ENCODE measurements at regions not wholly inside any gene's neighbourhood (a gene's known extent, or its start where the extent isn't known, plus 50 kb on each side); places are given as distances from the start of the nearest gene placed in this dataset.

- peaks cover 0 to 13% (median 5%) of the 10 kb centered on the region in 4 experiments for H3K4me1 ChIP-seq (ENCODE audit: control extremely low read depth in 1 of 4, control insufficient read depth in 4 of 4, insufficient read depth in 4 of 4, low read length in 3 of 4)
- POLR2A ChIA-PET = no interaction called here
- no peaks in the 10 kb centered on the region for H3K27me3 ChIP-seq (replicated peaks in 2 of 5; ENCODE audit: control insufficient read depth in 4 of 5, insufficient read depth in 5 of 5, low read length in 4 of 5)
- DNase-seq = no peak
- CTCF ChIA-PET = interaction anchor here (3.0 kb wide), 1 partner anchor 8 kb away, joined by 7 read pairs; no protein-coding TSS in a partner anchor
- WGBS (ENCODE audit: insufficient coverage) = 100% methylated on average over 1 of the region's 1 CpG
- H3K9me3 ChIP-seq (ENCODE audit: control extremely low read depth in 1 of 5, control insufficient read depth in 4 of 5, insufficient read depth in 2 of 5, low read depth in 1 of 5, low read length in 4 of 5) = no peaks in the 10 kb centered on the region
- no peak overlapping the region for H3K27ac ChIP-seq (ENCODE audit: insufficient read depth in 1 of 2, low read depth in 1 of 2, low read length in 2 of 2, poor library complexity in 1 of 2, severe bottlenecking in 2 of 2)
- H3K36me3 ChIP-seq (ENCODE audit: control insufficient read depth in 4 of 4, insufficient read depth in 4 of 4, low read length in 3 of 4) = no peaks in the 10 kb centered on the region
- H3K4me3 ChIP-seq (ENCODE audit: control insufficient read depth in 1 of 7, extremely low read depth in 1 of 7, insufficient read depth in 4 of 7, low read depth in 2 of 7, low read length in 6 of 7) = no peak overlapping the region
Observed at GRCh38 chr11:95304777-95305176, 73.8 kb upstream of the SESN3 start.

- Histone ChIP-seq H3K36me3 (ENCODE audit: control insufficient read depth in 4 of 4, insufficient read depth in 4 of 4, low read length in 3 of 4) (no peaks in the 10 kb centered on the region), H3K4me1 (ENCODE audit: control extremely low read depth in 1 of 4, control insufficient read depth in 4 of 4, insufficient read depth in 4 of 4, low read length in 3 of 4) (peaks cover 0 to 3% (median 0%) of the 10 kb centered on the region in 4 experiments), H3K27ac (ENCODE audit: insufficient read depth in 1 of 2, low read depth in 1 of 2, low read length in 2 of 2, poor library complexity in 1 of 2, severe bottlenecking in 2 of 2) (no peak overlapping the region), H3K27me3 (replicated peaks in 2 of 5; ENCODE audit: control insufficient read depth in 4 of 5, insufficient read depth in 5 of 5, low read length in 4 of 5) (no peaks in the 10 kb centered on the region), H3K9me3 (ENCODE audit: control extremely low read depth in 1 of 5, control insufficient read depth in 4 of 5, insufficient read depth in 2 of 5, low read depth in 1 of 5, low read length in 4 of 5) (no peaks in the 10 kb centered on the region), H3K4me3 (ENCODE audit: control insufficient read depth in 1 of 7, extremely low read depth in 1 of 7, insufficient read depth in 4 of 7, low read depth in 2 of 7, low read length in 6 of 7) (no peak overlapping the region)
- ChIA-PET CTCF (no interaction called here), POLR2A (no interaction called here)
- WGBS (ENCODE audit: insufficient coverage) = 100% methylated on average over 1 of the region's 4 CpGs
- no peak for DNase-seq
Observed at GRCh38 chr11:95302211-95302610, 71.2 kb upstream of the SESN3 start.

- CTCF ChIA-PET = no interaction called here
- POLR2A ChIA-PET = no interaction called here
- H3K36me3 ChIP-seq (ENCODE audit: control insufficient read depth in 4 of 4, insufficient read depth in 4 of 4, low read length in 3 of 4) = no peaks in the 10 kb centered on the region
- H3K4me3 ChIP-seq (ENCODE audit: control insufficient read depth in 1 of 7, extremely low read depth in 1 of 7, insufficient read depth in 4 of 7, low read depth in 2 of 7, low read length in 6 of 7) = no peak overlapping the region
- DNase-seq = no peak
- no peaks in the 10 kb centered on the region for H3K9me3 ChIP-seq (ENCODE audit: control extremely low read depth in 1 of 5, control insufficient read depth in 4 of 5, insufficient read depth in 2 of 5, low read depth in 1 of 5, low read length in 4 of 5)
- 100% methylated on average over 2 of the region's 4 CpGs for whole genome bisulfite sequencing (ENCODE audit: insufficient coverage)
- H3K4me1 ChIP-seq (ENCODE audit: control extremely low read depth in 1 of 4, control insufficient read depth in 4 of 4, insufficient read depth in 4 of 4, low read length in 3 of 4) = peaks cover 0 to 6% (median 0%) of the 10 kb centered on the region in 4 experiments
- H3K27me3 ChIP-seq (replicated peaks in 2 of 5; ENCODE audit: control insufficient read depth in 4 of 5, insufficient read depth in 5 of 5, low read length in 4 of 5) = no peaks in the 10 kb centered on the region
- H3K27ac ChIP-seq (ENCODE audit: insufficient read depth in 1 of 2, low read depth in 1 of 2, low read length in 2 of 2, poor library complexity in 1 of 2, severe bottlenecking in 2 of 2) = no peak overlapping the region
Observed at GRCh38 chr11:95301474-95301873, 70.5 kb upstream of the SESN3 start.

GRCh38 chr11:95299078-95299679, 68.2 kb upstream of the SESN3 start:
- Histone ChIP-seq H3K4me1 (ENCODE audit: control extremely low read depth in 1 of 4, control insufficient read depth in 4 of 4, insufficient read depth in 4 of 4, low read length in 3 of 4) (peaks cover 0 to 10% (median 0%) of the 10 kb centered on the region in 4 experiments), H3K27ac (ENCODE audit: insufficient read depth in 1 of 2, low read depth in 1 of 2, low read length in 2 of 2, poor library complexity in 1 of 2, severe bottlenecking in 2 of 2) (no peak overlapping the region), H3K9me3 (ENCODE audit: control extremely low read depth in 1 of 5, control insufficient read depth in 4 of 5, insufficient read depth in 2 of 5, low read depth in 1 of 5, low read length in 4 of 5) (no peaks in the 10 kb centered on the region), H3K36me3 (ENCODE audit: control insufficient read depth in 4 of 4, insufficient read depth in 4 of 4, low read length in 3 of 4) (no peaks in the 10 kb centered on the region), H3K27me3 (replicated peaks in 2 of 5; ENCODE audit: control insufficient read depth in 4 of 5, insufficient read depth in 5 of 5, low read length in 4 of 5) (no peaks in the 10 kb centered on the region), H3K4me3 (ENCODE audit: control insufficient read depth in 1 of 7, extremely low read depth in 1 of 7, insufficient read depth in 4 of 7, low read depth in 2 of 7, low read length in 6 of 7) (no peak overlapping the region)
- DNase-seq = no peak
- ChIA-PET CTCF (no interaction called here), POLR2A (no interaction called here)
- 90% methylated on average over 8 of the region's 9 CpGs for WGBS (ENCODE audit: insufficient coverage)

GRCh38 chr11:95297680-95298452, 66.9 kb upstream of the SESN3 start:
- H3K4me3 ChIP-seq (ENCODE audit: control insufficient read depth in 1 of 7, extremely low read depth in 1 of 7, insufficient read depth in 4 of 7, low read depth in 2 of 7, low read length in 6 of 7) = no peak overlapping the region
- H3K4me1 ChIP-seq (ENCODE audit: control extremely low read depth in 1 of 4, control insufficient read depth in 4 of 4, insufficient read depth in 4 of 4, low read length in 3 of 4) = peaks cover 0 to 10% (median 0%) of the 10 kb centered on the region in 4 experiments
- H3K36me3 ChIP-seq (ENCODE audit: control insufficient read depth in 4 of 4, insufficient read depth in 4 of 4, low read length in 3 of 4) = no peaks in the 10 kb centered on the region
- DNase-seq = no peak
- ChIA-PET CTCF (interaction anchor here (0.5 to 1.7 kb wide), 3 partner anchors 8 to 53 kb away, joined by 3 to 7 read pairs (median 3); no protein-coding TSS in a partner anchor), POLR2A (no interaction called here)
- H3K9me3 ChIP-seq (ENCODE audit: control extremely low read depth in 1 of 5, control insufficient read depth in 4 of 5, insufficient read depth in 2 of 5, low read depth in 1 of 5, low read length in 4 of 5) = no peaks in the 10 kb centered on the region
- no peaks in the 10 kb centered on the region for H3K27me3 ChIP-seq (replicated peaks in 2 of 5; ENCODE audit: control insufficient read depth in 4 of 5, insufficient read depth in 5 of 5, low read length in 4 of 5)
- WGBS (ENCODE audit: insufficient coverage) = 100% methylated on average over 1 of the region's 1 CpG
- no peak overlapping the region for H3K27ac ChIP-seq (ENCODE audit: insufficient read depth in 1 of 2, low read depth in 1 of 2, low read length in 2 of 2, poor library complexity in 1 of 2, severe bottlenecking in 2 of 2)

- POLR2A ChIA-PET = no interaction called here
Observed at GRCh38 chr11:95296621-95297025, 65.6 kb upstream of the SESN3 start.

GRCh38 chr11:95296165-95296564, 65.2 kb upstream of the SESN3 start:
- Histone ChIP-seq H3K27ac (ENCODE audit: insufficient read depth in 1 of 2, low read depth in 1 of 2, low read length in 2 of 2, poor library complexity in 1 of 2, severe bottlenecking in 2 of 2) (no peak overlapping the region), H3K4me1 (ENCODE audit: control extremely low read depth in 1 of 4, control insufficient read depth in 4 of 4, insufficient read depth in 4 of 4, low read length in 3 of 4) (peaks cover 0 to 10% (median 0%) of the 10 kb centered on the region in 4 experiments), H3K4me3 (ENCODE audit: control insufficient read depth in 1 of 7, extremely low read depth in 1 of 7, insufficient read depth in 4 of 7, low read depth in 2 of 7, low read length in 6 of 7) (no peak overlapping the region), H3K9me3 (ENCODE audit: control extremely low read depth in 1 of 5, control insufficient read depth in 4 of 5, insufficient read depth in 2 of 5, low read depth in 1 of 5, low read length in 4 of 5) (no peaks in the 10 kb centered on the region), H3K36me3 (ENCODE audit: control insufficient read depth in 4 of 4, insufficient read depth in 4 of 4, low read length in 3 of 4) (no peaks in the 10 kb centered on the region), H3K27me3 (replicated peaks in 2 of 5; ENCODE audit: control insufficient read depth in 4 of 5, insufficient read depth in 5 of 5, low read length in 4 of 5) (no peaks in the 10 kb centered on the region)
- CTCF ChIA-PET = interaction anchor here (1.0 to 1.7 kb wide), 2 partner anchors 10 to 24 kb away, joined by 3 to 7 read pairs; no protein-coding TSS in a partner anchor
- POLR2A ChIA-PET = no interaction called here
- DNase-seq = no peak

More at GRCh38 chr11:95296621-95297025, 65.6 kb upstream of the SESN3 start:
- WGBS (ENCODE audit: insufficient coverage) = 77% methylated on average over 4 of the region's 6 CpGs
- CTCF ChIA-PET = interaction anchor here (1.0 to 1.7 kb wide), 2 partner anchors 9 to 24 kb away, joined by 3 to 7 read pairs; no protein-coding TSS in a partner anchor
- Histone ChIP-seq H3K27me3 (replicated peaks in 2 of 5; ENCODE audit: control insufficient read depth in 4 of 5, insufficient read depth in 5 of 5, low read length in 4 of 5) (no peaks in the 10 kb centered on the region), H3K36me3 (ENCODE audit: control insufficient read depth in 4 of 4, insufficient read depth in 4 of 4, low read length in 3 of 4) (no peaks in the 10 kb centered on the region), H3K4me3 (ENCODE audit: control insufficient read depth in 1 of 7, extremely low read depth in 1 of 7, insufficient read depth in 4 of 7, low read depth in 2 of 7, low read length in 6 of 7) (no peak overlapping the region), H3K9me3 (ENCODE audit: control extremely low read depth in 1 of 5, control insufficient read depth in 4 of 5, insufficient read depth in 2 of 5, low read depth in 1 of 5, low read length in 4 of 5) (no peaks in the 10 kb centered on the region), H3K27ac (ENCODE audit: insufficient read depth in 1 of 2, low read depth in 1 of 2, low read length in 2 of 2, poor library complexity in 1 of 2, severe bottlenecking in 2 of 2) (no peak overlapping the region), H3K4me1 (ENCODE audit: control extremely low read depth in 1 of 4, control insufficient read depth in 4 of 4, insufficient read depth in 4 of 4, low read length in 3 of 4) (peaks cover 0 to 10% (median 0%) of the 10 kb centered on the region in 4 experiments)
- peak in 1 of 3 donors; percentile 11 for DNase-seq
